Neuron (in vitro differentiated cells): ENCODE measurements at regions not wholly inside any gene's neighbourhood (a gene's known extent, or its start where the extent isn't known, plus 50 kb on each side); places are given as distances from the start of the nearest gene placed in this dataset.

Experiments used
- H2AFZ ChIP-seq: one replicate; pipeline ENCODE4 v1.6.1; 2013; ENCODE audit warnings: low read depth, mild to moderate bottlenecking, inconsistent platforms, low read length, moderate library complexity
- H3K27me3 ChIP-seq: one replicate; pipeline ENCODE4 v1.6.1; 2013; ENCODE audit warnings: low read length; ENCODE audit not compliant: insufficient read depth
- H3K36me3 ChIP-seq: one replicate; pipeline ENCODE4 v1.6.1; 2013; ENCODE audit warnings: low read length; ENCODE audit not compliant: insufficient read depth
- H3K4me1 ChIP-seq: one replicate; pipeline ENCODE4 v1.6.1; 2013; ENCODE audit warnings: low read length; ENCODE audit not compliant: insufficient read depth
- H3K4me3 ChIP-seq: 2 replicates; pipeline ENCODE4 v1.5.1; 2013; ENCODE audit warnings: mild to moderate bottlenecking, low read length, moderate library complexity
- H3K9me3 ChIP-seq: one replicate; pipeline ENCODE4 v1.6.1; 2013; ENCODE audit warnings: low read length

GRCh38 chr21:28437061-28437460 lies 555.6 kb downstream of the LTN1 start:
- H3K4me3 ChIP-seq: no peak overlapping the region
- no peaks in the 10 kb centered on the region for H3K4me1 ChIP-seq
- H3K36me3 ChIP-seq: no peaks in the 10 kb centered on the region
- H2AFZ ChIP-seq: no peak overlapping the region
- no peaks in the 10 kb centered on the region for H3K9me3 ChIP-seq
- H3K27me3 ChIP-seq: no peaks in the 10 kb centered on the region

- Histone ChIP-seq H3K36me3 (no peaks in the 10 kb centered on the region), H3K4me1 (no peaks in the 10 kb centered on the region), H2AFZ (no peak overlapping the region), H3K9me3 (no peaks in the 10 kb centered on the region), H3K27me3 (no peaks in the 10 kb centered on the region), H3K4me3 (no peak overlapping the region)
Observed at GRCh38 chr21:28436286-28436932, 556.3 kb downstream of the LTN1 start.

- Histone ChIP-seq H3K4me3 (no peak overlapping the region), H3K4me1 (no peaks in the 10 kb centered on the region), H2AFZ (no peak overlapping the region), H3K27me3 (no peaks in the 10 kb centered on the region), H3K9me3 (no peaks in the 10 kb centered on the region), H3K36me3 (no peaks in the 10 kb centered on the region)
Observed at GRCh38 chr21:28431527-28432200, 561.0 kb downstream of the LTN1 start.

GRCh38 chr21:28431022-28431421 lies 561.7 kb downstream of the LTN1 start:
- H3K9me3 ChIP-seq: no peaks in the 10 kb centered on the region
- no peaks in the 10 kb centered on the region for H3K4me1 ChIP-seq
- H3K4me3 ChIP-seq: no peak overlapping the region
- H3K36me3 ChIP-seq: no peaks in the 10 kb centered on the region
- H2AFZ ChIP-seq: no peak overlapping the region
- no peaks in the 10 kb centered on the region for H3K27me3 ChIP-seq

- H2AFZ ChIP-seq: no peak overlapping the region
- no peaks in the 10 kb centered on the region for H3K9me3 ChIP-seq
- no peaks in the 10 kb centered on the region for H3K27me3 ChIP-seq
Observed at GRCh38 chr21:28429161-28429560, 563.5 kb downstream of the LTN1 start.

GRCh38 chr21:28427394-28428022 lies 565.2 kb downstream of the LTN1 start:
- Histone ChIP-seq H2AFZ (no peak overlapping the region), H3K36me3 (no peaks in the 10 kb centered on the region), H3K4me3 (no peak overlapping the region), H3K9me3 (no peaks in the 10 kb centered on the region), H3K27me3 (no peaks in the 10 kb centered on the region), H3K4me1 (no peaks in the 10 kb centered on the region)

More at GRCh38 chr21:28429161-28429560, 563.5 kb downstream of the LTN1 start:
- no peaks in the 10 kb centered on the region for H3K36me3 ChIP-seq
- H3K4me3 ChIP-seq: no peak overlapping the region
- no peaks in the 10 kb centered on the region for H3K4me1 ChIP-seq

- Histone ChIP-seq H3K27me3 (no peaks in the 10 kb centered on the region), H3K9me3 (no peaks in the 10 kb centered on the region), H3K4me3 (no peak overlapping the region), H3K4me1 (no peaks in the 10 kb centered on the region), H2AFZ (no peak overlapping the region), H3K36me3 (no peaks in the 10 kb centered on the region)
Observed at GRCh38 chr21:28426545-28426944, 566.1 kb downstream of the LTN1 start.

- no peaks in the 10 kb centered on the region for H3K27me3 ChIP-seq
- no peaks in the 10 kb centered on the region for H3K4me1 ChIP-seq
- H3K36me3 ChIP-seq: no peaks in the 10 kb centered on the region
- no peak overlapping the region for H2AFZ ChIP-seq
- no peaks in the 10 kb centered on the region for H3K9me3 ChIP-seq
- no peak overlapping the region for H3K4me3 ChIP-seq
Observed at GRCh38 chr21:28423521-28424190, 569.0 kb downstream of the LTN1 start.

GRCh38 chr21:28421716-28422524 lies 570.8 kb downstream of the LTN1 start:
- Histone ChIP-seq H3K9me3 (no peaks in the 10 kb centered on the region), H3K36me3 (no peaks in the 10 kb centered on the region), H3K4me1 (no peaks in the 10 kb centered on the region), H3K27me3 (no peaks in the 10 kb centered on the region), H2AFZ (no peak overlapping the region), H3K4me3 (no peak overlapping the region)

GRCh38 chr21:28419811-28420210 lies 572.9 kb downstream of the LTN1 start:
- H3K27me3 ChIP-seq: no peaks in the 10 kb centered on the region
- H3K4me1 ChIP-seq: no peaks in the 10 kb centered on the region
- H3K4me3 ChIP-seq: no peak overlapping the region
- H2AFZ ChIP-seq: no peak overlapping the region
- H3K36me3 ChIP-seq: no peaks in the 10 kb centered on the region
- H3K9me3 ChIP-seq: no peaks in the 10 kb centered on the region

GRCh38 chr21:28418726-28419514 lies 573.8 kb downstream of the LTN1 start:
- no peaks in the 10 kb centered on the region for H3K36me3 ChIP-seq
- H3K27me3 ChIP-seq: no peaks in the 10 kb centered on the region
- H2AFZ ChIP-seq: no peak overlapping the region
- no peak overlapping the region for H3K4me3 ChIP-seq
- H3K9me3 ChIP-seq: no peaks in the 10 kb centered on the region
- no peaks in the 10 kb centered on the region for H3K4me1 ChIP-seq

GRCh38 chr21:28410256-28410655 lies 582.4 kb downstream of the LTN1 start:
- no peaks in the 10 kb centered on the region for H3K27me3 ChIP-seq
- H3K9me3 ChIP-seq: no peaks in the 10 kb centered on the region
- H3K4me1 ChIP-seq: no peaks in the 10 kb centered on the region
- no peak overlapping the region for H2AFZ ChIP-seq
- H3K36me3 ChIP-seq: no peaks in the 10 kb centered on the region
- H3K4me3 ChIP-seq: no peak overlapping the region
